HepG2 (cell line): ENCODE measurements at regions not wholly inside any gene's neighbourhood (a gene's known extent, or its start where the extent isn't known, plus 50 kb on each side); places are given as distances from the start of the nearest gene placed in this dataset.

Experiments used
- AKAP8 ChIP-seq: sonication (generic); formaldehyde crosslinking; IDR thresholded peaks from 2 replicates; pipeline ENCODE4 v1.5.1; 2020; ENCODE audit warnings: mild to moderate bottlenecking, missing genetic modification reagents
- DNMT1 ChIP-seq: sonication (generic); formaldehyde crosslinking; IDR thresholded peaks from 2 replicates; pipeline ENCODE4 v1.5.1; 2020; ENCODE audit warnings: mild to moderate bottlenecking, missing genetic modification reagents
- FOXO1 ChIP-seq: sonication (generic); formaldehyde crosslinking; IDR thresholded peaks from 2 replicates; pipeline ENCODE4 v1.4.0; 2020; ENCODE audit warnings: missing genetic modification reagents
- GATAD2A ChIP-seq: IDR thresholded peaks from 2 replicates; pipeline ENCODE4 v1.6.1; 2016
- HIVEP1 ChIP-seq: sonication (generic); formaldehyde crosslinking; IDR thresholded peaks from 2 replicates; pipeline ENCODE4 v1.4.0; 2020; ENCODE audit warnings: mild to moderate bottlenecking, missing genetic modification reagents
- HNF4A ChIP-seq: sonication (generic); formaldehyde crosslinking; IDR thresholded peaks from 2 replicates; pipeline ENCODE4 v1.4.0; 2020; ENCODE audit warnings: missing genetic modification reagents
- JUND ChIP-seq: sonication (generic); formaldehyde crosslinking; IDR thresholded peaks from 2 replicates; pipeline ENCODE4 v1.8.0; 2022; ENCODE audit warnings: mild to moderate bottlenecking, missing genetic modification reagents
- KAT7 ChIP-seq: IDR thresholded peaks from 2 replicates; pipeline ENCODE4 v1.6.1; 2018; ENCODE audit warnings: borderline replicate concordance, missing compliant biosample characterization
- MZF1 ChIP-seq: sonication (generic); formaldehyde crosslinking; IDR thresholded peaks from 2 replicates; pipeline ENCODE4 v1.8.1; 2023; ENCODE audit warnings: mild to moderate bottlenecking, missing genetic modification reagents, borderline replicate concordance
- NCOR1 ChIP-seq: fragments of 200-600 bp; sonication (generic); IDR thresholded peaks from 2 replicates; pipeline ENCODE4 v1.7.0; 2017; ENCODE audit warnings: antibody characterized with exemption, low read length, borderline replicate concordance
- NONO ChIP-seq, 2 experiments: fragments of 450-650 bp in 1 of 2; sonication (generic) in 1 of 2; formaldehyde crosslinking in 1 of 2; IDR thresholded peaks in 1 of 2; conservative IDR thresholded peaks in 1 of 2; 2 replicates each; pipeline versions ENCODE4 v1.6.1 to v1.8.0; 2017 to 2022; ENCODE audit warnings: mild to moderate bottlenecking in 1 of 2, missing genetic modification reagents in 1 of 2, moderate library complexity in 1 of 2
- NR2F6 ChIP-seq, 2 experiments: IDR thresholded peaks; 2 replicates each; pipeline ENCODE4 v1.6.1; 2016; ENCODE audit warnings: antibody characterized with exemption in 1 of 2, mild to moderate bottlenecking in 1 of 2
- RXRA ChIP-seq: sonication (generic); formaldehyde crosslinking; IDR thresholded peaks from 2 replicates; pipeline ENCODE4 v1.5.1; 2020; ENCODE audit warnings: missing genetic modification reagents
- SALL1 ChIP-seq: sonication (generic); formaldehyde crosslinking; IDR thresholded peaks from 2 replicates; pipeline ENCODE4 v1.8.0; 2022; ENCODE audit warnings: mild to moderate bottlenecking, missing genetic modification reagents
- ZFX ChIP-seq: sonication (generic); formaldehyde crosslinking; IDR thresholded peaks from 2 replicates; pipeline ENCODE4 v1.4.0; 2020; ENCODE audit warnings: mild to moderate bottlenecking, low read depth, missing genetic modification reagents, moderate library complexity
- ZNF883 ChIP-seq: sonication (generic); formaldehyde crosslinking; IDR thresholded peaks from 2 replicates; pipeline ENCODE4 v1.5.1; 2020; ENCODE audit warnings: mild to moderate bottlenecking, missing genetic modification reagents; ENCODE audit errors: not compliant biosample characterization
- TF ChIP-seq, protein P1 (sequence below): sonication (generic); formaldehyde crosslinking; IDR thresholded peaks from 2 replicates; pipeline ENCODE4 v1.4.0; 2020; ENCODE audit warnings: missing genetic modification reagents, borderline replicate concordance
- TF ChIP-seq, protein P2 (sequence below): sonication (generic); formaldehyde crosslinking; IDR thresholded peaks from 2 replicates; pipeline ENCODE4 v1.5.0; 2020; ENCODE audit warnings: missing genetic modification reagents
- TF ChIP-seq, protein P3 (sequence below): sonication (generic); formaldehyde crosslinking; IDR thresholded peaks from 2 replicates; pipeline ENCODE4 v1.4.0; 2020; ENCODE audit warnings: missing genetic modification reagents
- TF ChIP-seq, protein P4 (sequence below): sonication (generic); formaldehyde crosslinking; IDR thresholded peaks from 2 replicates; pipeline ENCODE4 v1.4.0; 2020; ENCODE audit warnings: missing genetic modification reagents

DNA sequence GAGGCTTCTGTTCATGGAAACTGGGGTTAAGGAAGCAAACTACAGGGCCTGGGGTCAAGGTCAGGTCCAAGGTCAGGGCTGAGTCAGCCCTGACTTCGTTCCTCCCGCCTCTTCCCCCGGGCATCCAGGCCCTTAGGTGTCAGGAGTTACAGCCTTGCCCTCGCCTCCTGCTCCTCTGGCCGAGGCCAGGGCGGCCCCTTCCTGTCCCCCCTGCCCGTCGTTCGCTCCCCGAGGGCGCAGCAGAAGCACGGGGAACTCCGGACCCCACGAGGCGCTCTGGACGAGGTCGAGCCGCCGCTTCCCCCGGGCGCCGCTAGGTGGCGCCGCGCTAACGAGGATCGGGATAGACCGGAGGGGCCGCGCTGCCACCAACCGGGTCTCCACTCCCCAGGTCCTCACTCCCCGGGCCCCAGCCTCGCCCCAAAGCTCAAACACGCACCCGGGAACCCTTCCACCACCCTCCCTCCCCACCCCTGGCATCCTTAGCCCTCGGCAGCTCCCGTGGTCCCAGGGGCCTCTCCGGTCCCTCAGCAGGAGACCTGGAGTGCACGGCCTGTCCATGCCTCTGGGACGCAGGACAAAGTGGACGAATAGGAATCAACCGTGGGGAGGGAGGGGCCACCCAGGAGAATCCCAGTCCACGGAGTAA is 59.2 kb upstream of the MYL10 start (continued):
- TF ChIP-seq, protein P1, sequence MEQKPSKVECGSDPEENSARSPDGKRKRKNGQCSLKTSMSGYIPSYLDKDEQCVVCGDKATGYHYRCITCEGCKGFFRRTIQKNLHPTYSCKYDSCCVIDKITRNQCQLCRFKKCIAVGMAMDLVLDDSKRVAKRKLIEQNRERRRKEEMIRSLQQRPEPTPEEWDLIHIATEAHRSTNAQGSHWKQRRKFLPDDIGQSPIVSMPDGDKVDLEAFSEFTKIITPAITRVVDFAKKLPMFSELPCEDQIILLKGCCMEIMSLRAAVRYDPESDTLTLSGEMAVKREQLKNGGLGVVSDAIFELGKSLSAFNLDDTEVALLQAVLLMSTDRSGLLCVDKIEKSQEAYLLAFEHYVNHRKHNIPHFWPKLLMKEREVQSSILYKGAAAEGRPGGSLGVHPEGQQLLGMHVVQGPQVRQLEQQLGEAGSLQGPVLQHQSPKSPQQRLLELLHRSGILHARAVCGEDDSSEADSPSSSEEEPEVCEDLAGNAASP (CRISPR knock-in tag) = peak; percentile 44; the same call in 1 of the 2 replicates
- TF ChIP-seq DNMT1 (CRISPR knock-in tag) (no peak), ZFX (peak; percentile 54; the same call in 1 of the 2 replicates), GATAD2A (CRISPR knock-in tag) (peak; percentile 50; the same call in 1 of the 2 replicates), NR2F6 (IDR thresholded peaks at IDR 0.05) (peak; percentile 80), NR2F6 (CRISPR knock-in tag; IDR thresholded peaks at IDR 0.05) (peak; percentile 75), HIVEP1 (CRISPR knock-in tag) (0 out of 2 replicates have a peak, but pooled peaks have one; percentile 25), AKAP8 (CRISPR knock-in tag) (peak; percentile 22; the same call in 1 of the 2 replicates), ZNF883 (CRISPR knock-in tag) (peak; percentile 17), HNF4A (CRISPR knock-in tag) (peak; percentile 31), MZF1 (CRISPR knock-in tag) (0 out of 2 replicates have a peak, but pooled peaks have one; percentile 35), JUND (0 out of 2 replicates have a peak, but pooled peaks have one; percentile 43), KAT7 (CRISPR knock-in tag) (no peak), FOXO1 (CRISPR knock-in tag) (0 out of 2 replicates have a peak, but pooled peaks have one; percentile 27), NCOR1 (0 out of 2 replicates have a peak, but pooled peaks have one; percentile 30), SALL1 (peak; percentile 59; the same call in 1 of the 2 replicates), RXRA (CRISPR knock-in tag) (0 out of 2 replicates have a peak, but pooled peaks have one; percentile 63), NONO (IDR thresholded peaks at IDR 0.05) (no peak), NONO (CRISPR knock-in tag; conservative IDR thresholded peaks at IDR 0.05) (peak; percentile 64; the same call in 1 of the 2 replicates)
- TF ChIP-seq, protein P2, sequence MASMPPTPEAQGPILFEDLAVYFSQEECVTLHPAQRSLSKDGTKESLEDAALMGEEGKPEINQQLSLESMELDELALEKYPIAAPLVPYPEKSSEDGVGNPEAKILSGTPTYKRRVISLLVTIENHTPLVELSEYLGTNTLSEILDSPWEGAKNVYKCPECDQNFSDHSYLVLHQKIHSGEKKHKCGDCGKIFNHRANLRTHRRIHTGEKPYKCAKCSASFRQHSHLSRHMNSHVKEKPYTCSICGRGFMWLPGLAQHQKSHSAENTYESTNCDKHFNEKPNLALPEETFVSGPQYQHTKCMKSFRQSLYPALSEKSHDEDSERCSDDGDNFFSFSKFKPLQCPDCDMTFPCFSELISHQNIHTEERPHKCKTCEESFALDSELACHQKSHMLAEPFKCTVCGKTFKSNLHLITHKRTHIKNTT (CRISPR knock-in tag) = no peak
- TF ChIP-seq, protein P3, sequence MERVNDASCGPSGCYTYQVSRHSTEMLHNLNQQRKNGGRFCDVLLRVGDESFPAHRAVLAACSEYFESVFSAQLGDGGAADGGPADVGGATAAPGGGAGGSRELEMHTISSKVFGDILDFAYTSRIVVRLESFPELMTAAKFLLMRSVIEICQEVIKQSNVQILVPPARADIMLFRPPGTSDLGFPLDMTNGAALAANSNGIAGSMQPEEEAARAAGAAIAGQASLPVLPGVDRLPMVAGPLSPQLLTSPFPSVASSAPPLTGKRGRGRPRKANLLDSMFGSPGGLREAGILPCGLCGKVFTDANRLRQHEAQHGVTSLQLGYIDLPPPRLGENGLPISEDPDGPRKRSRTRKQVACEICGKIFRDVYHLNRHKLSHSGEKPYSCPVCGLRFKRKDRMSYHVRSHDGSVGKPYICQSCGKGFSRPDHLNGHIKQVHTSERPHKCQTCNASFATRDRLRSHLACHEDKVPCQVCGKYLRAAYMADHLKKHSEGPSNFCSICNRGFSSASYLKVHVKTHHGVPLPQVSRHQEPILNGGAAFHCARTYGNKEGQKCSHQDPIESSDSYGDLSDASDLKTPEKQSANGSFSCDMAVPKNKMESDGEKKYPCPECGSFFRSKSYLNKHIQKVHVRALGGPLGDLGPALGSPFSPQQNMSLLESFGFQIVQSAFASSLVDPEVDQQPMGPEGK = peak; percentile 56; the same call in 1 of the 2 replicates
- TF ChIP-seq, protein P4, sequence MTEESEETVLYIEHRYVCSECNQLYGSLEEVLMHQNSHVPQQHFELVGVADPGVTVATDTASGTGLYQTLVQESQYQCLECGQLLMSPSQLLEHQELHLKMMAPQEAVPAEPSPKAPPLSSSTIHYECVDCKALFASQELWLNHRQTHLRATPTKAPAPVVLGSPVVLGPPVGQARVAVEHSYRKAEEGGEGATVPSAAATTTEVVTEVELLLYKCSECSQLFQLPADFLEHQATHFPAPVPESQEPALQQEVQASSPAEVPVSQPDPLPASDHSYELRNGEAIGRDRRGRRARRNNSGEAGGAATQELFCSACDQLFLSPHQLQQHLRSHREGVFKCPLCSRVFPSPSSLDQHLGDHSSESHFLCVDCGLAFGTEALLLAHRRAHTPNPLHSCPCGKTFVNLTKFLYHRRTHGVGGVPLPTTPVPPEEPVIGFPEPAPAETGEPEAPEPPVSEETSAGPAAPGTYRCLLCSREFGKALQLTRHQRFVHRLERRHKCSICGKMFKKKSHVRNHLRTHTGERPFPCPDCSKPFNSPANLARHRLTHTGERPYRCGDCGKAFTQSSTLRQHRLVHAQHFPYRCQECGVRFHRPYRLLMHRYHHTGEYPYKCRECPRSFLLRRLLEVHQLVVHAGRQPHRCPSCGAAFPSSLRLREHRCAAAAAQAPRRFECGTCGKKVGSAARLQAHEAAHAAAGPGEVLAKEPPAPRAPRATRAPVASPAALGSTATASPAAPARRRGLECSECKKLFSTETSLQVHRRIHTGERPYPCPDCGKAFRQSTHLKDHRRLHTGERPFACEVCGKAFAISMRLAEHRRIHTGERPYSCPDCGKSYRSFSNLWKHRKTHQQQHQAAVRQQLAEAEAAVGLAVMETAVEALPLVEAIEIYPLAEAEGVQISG (CRISPR knock-in tag) = 0 out of 2 replicates have a peak, but pooled peaks have one; percentile 16
